GM12878 (cell line): ENCODE measurements at regions not wholly inside any gene's neighbourhood (a gene's known extent, or its start where the extent isn't known, plus 50 kb on each side); places are given as distances from the start of the nearest gene placed in this dataset.

Source experiments
- ATAC-seq: fragments of 200-7000 bp; cut with Tn5 transposase; 3 replicates; pipeline ENCODE4 v1.9.1; 2020; ENCODE audit warnings: mild to moderate bottlenecking, moderate library complexity
- BruUV-seq: library from RNA; stranded (reverse); fragments of 400-500 nt; replicated peaks from 2 replicates; lab custom pipeline; 2021; lab: Mats Ljungman, UMichigan
- CTCF ChIA-PET: fragments of 300-600 bp; sonication (Branson Sonifier 250); formaldehyde crosslinking; extraction: SDS; loops from one replicate; lab custom pipeline; 2021; ENCODE audit warnings: inconsistent platforms; lab: Yijun Ruan, JAX
- POLR2A ChIA-PET: fragments of 350-600 bp; formaldehyde crosslinking; extraction: SDS; loops from one replicate; lab custom pipeline; 2021; ENCODE audit warnings: inconsistent platforms; lab: Charles Lee
- RAD21 ChIA-PET: fragments of 300-600 bp; sonication (Branson Sonifier 250); formaldehyde crosslinking; loops from one replicate; lab custom pipeline; 2023; ENCODE audit warnings: antibody characterized with exemption; ENCODE audit not compliant: unreplicated experiment; lab: Charles Lee
- SMC1A ChIA-PET: fragments of 300-600 bp; sonication (Branson Sonifier 250); formaldehyde crosslinking; loops from one replicate; lab custom pipeline; 2023; ENCODE audit not compliant: unreplicated experiment, uncharacterized antibody; lab: Charles Lee
- DNase-seq: peaks from one replicate; pipeline ENCODE4 v3.0.0-alpha.2; 2011; ENCODE audit warnings: low read depth, low spot score
- FAIRE-seq: peaks from 3 replicates; lab custom pipeline; 2011; peaks lifted over from hg19 to GRCh38; lab: Jason Lieb, UNC
- H2AFZ ChIP-seq: 2 replicates; pipeline ENCODE4 v1.6.0; 2011; ENCODE audit warnings: low read depth, low read length, control low read depth; ENCODE audit not compliant: control insufficient read depth
- H3K27ac ChIP-seq: 2 replicates; pipeline ENCODE4 v1.5.1; 2011; ENCODE audit warnings: control low read depth; ENCODE audit not compliant: control insufficient read depth, insufficient read depth
- H3K27me3 ChIP-seq, 2 experiments: replicated peaks in 1 of 2; 2 replicates each; pipeline versions ENCODE4 v1.6.0 to v1.6.1; 2011; ENCODE audit warnings: low read length in 1 of 2; ENCODE audit not compliant: control insufficient read depth in 2 of 2, insufficient read depth in 2 of 2
- H3K36me3 ChIP-seq, 2 experiments: 2 replicates each; pipeline ENCODE4 v1.5.1; 2011; ENCODE audit warnings: low read length in 1 of 2; ENCODE audit not compliant: control insufficient read depth in 2 of 2, insufficient read depth in 2 of 2
- H3K4me1 ChIP-seq: 2 replicates; pipeline ENCODE4 v1.6.1; 2011; ENCODE audit warnings: mild to moderate bottlenecking, low read length, moderate library complexity, mixed read lengths; ENCODE audit not compliant: control insufficient read depth, insufficient read depth
- H3K4me2 ChIP-seq: 2 replicates; pipeline ENCODE4 v1.6.0; 2011; ENCODE audit warnings: control low read depth; ENCODE audit not compliant: control insufficient read depth, insufficient read depth
- H3K4me3 ChIP-seq: fragments of 200-600 bp; sonication (generic); 2 replicates; pipeline ENCODE4 v1.5.1; 2016
- H3K79me2 ChIP-seq: 2 replicates; pipeline ENCODE4 v1.6.0; 2011; ENCODE audit warnings: low read length; ENCODE audit not compliant: control insufficient read depth, insufficient read depth
- H3K9ac ChIP-seq: 2 replicates; pipeline ENCODE4 v1.8.0; 2011; ENCODE audit warnings: low read length, control low read depth, mixed read lengths; ENCODE audit not compliant: control insufficient read depth, insufficient read depth
- H3K9me3 ChIP-seq: replicated peaks from 3 replicates; pipeline ENCODE4 v1.5.1; 2011; ENCODE audit warnings: mild to moderate bottlenecking, low read length; ENCODE audit not compliant: control insufficient read depth, insufficient read depth
- H4K20me1 ChIP-seq: 2 replicates; pipeline ENCODE4 v1.6.0; 2011; ENCODE audit not compliant: control insufficient read depth, insufficient read depth
- CBX3 ChIP-seq: fragments of 200-600 bp; sonication (generic); IDR thresholded peaks from 2 replicates; pipeline ENCODE4 v1.6.1; 2016; ENCODE audit warnings: low read depth, borderline replicate concordance
- FOXM1 ChIP-seq: IDR thresholded peaks from 2 replicates; pipeline ENCODE4 v1.6.1; 2012; ENCODE audit warnings: low read depth, mild to moderate bottlenecking, inconsistent platforms, low read length, moderate library complexity
- HDAC2 ChIP-seq: fragments of 200-600 bp; sonication (generic); IDR thresholded peaks from 2 replicates; pipeline ENCODE4 v1.6.1; 2017
- JUNB ChIP-seq: IDR thresholded peaks from 2 replicates; pipeline ENCODE4 v1.6.1; 2016; ENCODE audit warnings: antibody characterized with exemption, mild to moderate bottlenecking
- LARP7 ChIP-seq: fragments of 450-650 bp; IDR thresholded peaks from 2 replicates; pipeline ENCODE4 v1.6.1; 2017; ENCODE audit warnings: mild to moderate bottlenecking
- NBN ChIP-seq: fragments of 450-650 bp; IDR thresholded peaks from 2 replicates; pipeline ENCODE4 v1.6.1; 2016
- NFIC ChIP-seq: IDR thresholded peaks from 2 replicates; pipeline ENCODE4 v1.6.1; 2012; ENCODE audit warnings: low read depth, mild to moderate bottlenecking, inconsistent platforms, low read length, moderate library complexity
- RELB ChIP-seq: fragments of 450-650 bp; IDR thresholded peaks from 2 replicates; pipeline ENCODE4 v1.6.1; 2017; ENCODE audit warnings: low read depth, mild to moderate bottlenecking, moderate library complexity
- SMAD1 ChIP-seq: fragments of 450-650 bp; IDR thresholded peaks from 2 replicates; pipeline ENCODE4 v1.6.1; 2018; ENCODE audit warnings: mild to moderate bottlenecking, low read depth; ENCODE audit not compliant: partially characterized antibody
- WGBS: methylation state at CpG from one replicate; pipeline ENCODE4 v1.1.6; 2016; ENCODE audit warnings: low lambda C conversion rate; ENCODE audit not compliant: insufficient replicate concordance, insufficient coverage; ENCODE audit errors: missing lambda C conversion rate; 5-methylcytosine and 5-hydroxymethylcytosine counted together
- in situ Hi-C: fragments of 300-500 bp; cut with MboI; formaldehyde crosslinking; loops from 9 replicates; pipeline ENCODE4 v1.14.3; 2018; ENCODE audit warnings: mixed read lengths
- intact Hi-C: fragments of 100-400 bp; cut with micrococcal nuclease; formaldehyde crosslinking; loops from one replicate; pipeline ENCODE4 v1.14.2; 2022; ENCODE audit not compliant: unreplicated experiment
- TF ChIP-seq, protein P1 (sequence below): IDR thresholded peaks from 2 replicates; pipeline ENCODE4 v1.6.1; 2012; ENCODE audit warnings: low read depth, low read length, improper control_type of control experiment
- TF ChIP-seq, protein P2 (sequence below): IDR thresholded peaks from 2 replicates; pipeline ENCODE4 v1.6.1; 2011; ENCODE audit warnings: low read depth, mild to moderate bottlenecking, low read length, moderate library complexity, borderline replicate concordance; ENCODE audit errors: extremely low read depth

DNA sequence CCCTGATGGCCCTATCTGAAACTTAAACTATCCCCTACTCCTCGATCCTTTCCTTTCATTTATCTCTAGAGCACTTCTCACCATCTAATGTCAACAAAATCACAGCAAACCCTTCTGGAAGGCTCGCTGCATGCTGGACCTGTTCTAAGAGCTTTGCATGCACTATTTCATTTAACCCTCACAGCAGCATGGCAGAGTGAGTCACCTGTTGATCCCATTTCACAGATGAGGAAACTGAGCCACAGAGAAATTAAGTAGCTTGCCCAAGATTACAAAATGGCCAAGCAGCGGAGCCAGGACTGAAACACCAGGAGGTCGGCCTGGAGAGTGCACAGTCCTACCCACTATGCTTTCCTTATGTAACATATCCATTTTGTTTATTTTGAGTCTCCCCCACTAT is 93.1 kb downstream of the ZNF622 start:
- Histone ChIP-seq H3K9me3 (no peaks in the 10 kb centered on the region), H3K4me3 (no peak overlapping the region), H3K27ac (no peak overlapping the region), H3K27me3 (no peaks in the 10 kb centered on the region; a peak in 1 of 4 replicates), H3K36me3 (no peaks in the 10 kb centered on the region), H3K9ac (no peak overlapping the region), H3K4me1 (no peaks in the 10 kb centered on the region), H3K79me2 (no peaks in the 10 kb centered on the region), H4K20me1 (no peaks in the 10 kb centered on the region), H3K4me2 (no peak overlapping the region), H2AFZ (no peak overlapping the region)
- intact Hi-C loops: no loop called here
- POLR2A ChIA-PET: no interaction called here
- SMC1A ChIA-PET: no interaction called here
- RAD21 ChIA-PET: no interaction called here
- no peak for DNase-seq
- TF ChIP-seq JUNB (no peak), RELB (no peak), NBN (no peak), LARP7 (no peak), FOXM1 (no peak), NFIC (no peak), HDAC2 (no peak), CBX3 (no peak), SMAD1 (no peak)
- TF ChIP-seq, protein P1, sequence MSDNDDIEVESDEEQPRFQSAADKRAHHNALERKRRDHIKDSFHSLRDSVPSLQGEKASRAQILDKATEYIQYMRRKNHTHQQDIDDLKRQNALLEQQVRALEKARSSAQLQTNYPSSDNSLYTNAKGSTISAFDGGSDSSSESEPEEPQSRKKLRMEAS: no peak
- TF ChIP-seq, protein P2, sequence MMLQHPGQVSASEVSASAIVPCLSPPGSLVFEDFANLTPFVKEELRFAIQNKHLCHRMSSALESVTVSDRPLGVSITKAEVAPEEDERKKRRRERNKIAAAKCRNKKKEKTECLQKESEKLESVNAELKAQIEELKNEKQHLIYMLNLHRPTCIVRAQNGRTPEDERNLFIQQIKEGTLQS: no peak
- 22% methylated on average over 4 of the region's 4 CpGs for WGBS
- CTCF ChIA-PET: no interaction called here
- ATAC-seq: no peak
- BruUV-seq: no TSS peak
- in situ Hi-C loops: no loop called here
- no peak for FAIRE-seq
